Lower leg skin (tissue), 3 donors: ENCODE measurements at regions not wholly inside any gene's neighbourhood (a gene's known extent, or its start where the extent isn't known, plus 50 kb on each side); places are given as distances from the start of the nearest gene placed in this dataset.

Experiments used
- POLR2A ChIP-seq, 2 donors: fragments of 450-650 bp; IDR thresholded peaks; one replicate each; pipeline ENCODE4 v1.6.1; 2016 to 2017; ENCODE audit warnings: antibody characterized with exemption in 2 of 2, mild to moderate bottlenecking in 1 of 2, moderate library complexity in 1 of 2
- TF ChIP-seq, protein P1 (sequence below), 3 donors: fragments of 450-650 bp; IDR thresholded peaks; one replicate each; pipeline ENCODE4 v1.5.1; 2016; ENCODE audit warnings: antibody characterized with exemption in 3 of 3, mild to moderate bottlenecking in 3 of 3, moderate library complexity in 2 of 3

DNA sequence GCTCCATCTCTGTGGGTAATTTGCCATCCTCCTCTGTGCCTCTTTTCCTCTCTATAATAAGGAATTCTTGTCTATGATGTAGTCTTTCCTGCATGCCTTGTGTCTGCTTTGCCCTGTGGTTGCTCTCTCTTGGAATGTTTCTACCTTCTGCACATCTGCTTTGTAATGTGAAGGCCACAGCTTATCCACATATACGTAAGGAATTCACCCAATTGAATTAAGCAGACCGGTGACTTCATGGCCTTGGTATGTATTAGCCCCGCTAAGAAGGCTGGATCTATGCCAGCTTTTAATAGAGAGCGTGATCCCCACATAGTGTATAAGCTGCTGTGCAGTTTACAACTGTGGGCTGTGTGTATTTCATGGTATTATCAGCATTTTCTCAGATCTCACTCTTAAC, 274.7 kb downstream of the RNF144A start:
- TF ChIP-seq, protein P1, sequence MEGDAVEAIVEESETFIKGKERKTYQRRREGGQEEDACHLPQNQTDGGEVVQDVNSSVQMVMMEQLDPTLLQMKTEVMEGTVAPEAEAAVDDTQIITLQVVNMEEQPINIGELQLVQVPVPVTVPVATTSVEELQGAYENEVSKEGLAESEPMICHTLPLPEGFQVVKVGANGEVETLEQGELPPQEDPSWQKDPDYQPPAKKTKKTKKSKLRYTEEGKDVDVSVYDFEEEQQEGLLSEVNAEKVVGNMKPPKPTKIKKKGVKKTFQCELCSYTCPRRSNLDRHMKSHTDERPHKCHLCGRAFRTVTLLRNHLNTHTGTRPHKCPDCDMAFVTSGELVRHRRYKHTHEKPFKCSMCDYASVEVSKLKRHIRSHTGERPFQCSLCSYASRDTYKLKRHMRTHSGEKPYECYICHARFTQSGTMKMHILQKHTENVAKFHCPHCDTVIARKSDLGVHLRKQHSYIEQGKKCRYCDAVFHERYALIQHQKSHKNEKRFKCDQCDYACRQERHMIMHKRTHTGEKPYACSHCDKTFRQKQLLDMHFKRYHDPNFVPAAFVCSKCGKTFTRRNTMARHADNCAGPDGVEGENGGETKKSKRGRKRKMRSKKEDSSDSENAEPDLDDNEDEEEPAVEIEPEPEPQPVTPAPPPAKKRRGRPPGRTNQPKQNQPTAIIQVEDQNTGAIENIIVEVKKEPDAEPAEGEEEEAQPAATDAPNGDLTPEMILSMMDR (IDR thresholded peaks at IDR 0.05) = no peak
- TF ChIP-seq POLR2A (IDR thresholded peaks at IDR 0.05) = no peak
